ENCODE measurements at regions not wholly inside any gene's neighbourhood (a gene's known extent, or its start where the extent isn't known, plus 50 kb on each side); places are given as distances from the start of the nearest gene placed in this dataset.

GRCh38 chr10:33520223-33520622 lies 185.8 kb upstream of the NRP1 start:
- no peak for DNase-seq (ENCODE audit: low read depth)
- H3K4me3 ChIP-seq (ENCODE audit: low read depth, low read length) = no peak overlapping the region
- TF ChIP-seq CTCF (IDR thresholded peaks at IDR 0.05; ENCODE audit: low read depth, low read length, missing control alignments) = no peak
- in situ Hi-C loops (cut with HindIII; ENCODE audit: low sequenced_read_pairs) = no loop called here

GRCh38 chr10:33519130-33519860 lies 184.8 kb upstream of the NRP1 start:
- in situ Hi-C loops (cut with HindIII; ENCODE audit: low sequenced_read_pairs) = no loop called here
- H3K4me3 ChIP-seq (ENCODE audit: low read depth, low read length) = no peak overlapping the region
- DNase-seq (ENCODE audit: low read depth) = no peak
- TF ChIP-seq CTCF (IDR thresholded peaks at IDR 0.05; ENCODE audit: low read depth, low read length, missing control alignments) = no peak

GRCh38 chr10:33510206-33510605 lies 175.7 kb upstream of the NRP1 start:
- in situ Hi-C loops (cut with HindIII; ENCODE audit: low sequenced_read_pairs) = no loop called here
- no peak for DNase-seq (ENCODE audit: low read depth)
- no peak for TF ChIP-seq CTCF (IDR thresholded peaks at IDR 0.05; ENCODE audit: low read depth, low read length, missing control alignments)
- no peak overlapping the region for H3K4me3 ChIP-seq (ENCODE audit: low read depth, low read length)

- in situ Hi-C loops (cut with HindIII; ENCODE audit: low sequenced_read_pairs) = no loop called here
- H3K4me3 ChIP-seq (ENCODE audit: low read depth, low read length) = no peak overlapping the region
- no peak for TF ChIP-seq CTCF (IDR thresholded peaks at IDR 0.05; ENCODE audit: low read depth, low read length, missing control alignments)
- DNase-seq (ENCODE audit: low read depth) = peak; percentile 93
These were observed 174.9 kb upstream of the NRP1 start for GRCh38 chr10:33509231-33509831.

- no peak for DNase-seq (ENCODE audit: low read depth)
- H3K4me3 ChIP-seq (ENCODE audit: low read depth, low read length) = no peak overlapping the region
- in situ Hi-C loops (cut with HindIII; ENCODE audit: low sequenced_read_pairs) = no loop called here
- no peak for TF ChIP-seq CTCF (IDR thresholded peaks at IDR 0.05; ENCODE audit: low read depth, low read length, missing control alignments)
These were observed 173.4 kb upstream of the NRP1 start for GRCh38 chr10:33507662-33508425.

- no peak for DNase-seq (ENCODE audit: low read depth)
- in situ Hi-C loops (cut with HindIII; ENCODE audit: low sequenced_read_pairs) = no loop called here
- no peak for TF ChIP-seq CTCF (IDR thresholded peaks at IDR 0.05; ENCODE audit: low read depth, low read length, missing control alignments)
- H3K4me3 ChIP-seq (ENCODE audit: low read depth, low read length) = no peak overlapping the region
These were observed 172.6 kb upstream of the NRP1 start for GRCh38 chr10:33506838-33507661.

All from astrocyte of the cerebellum (primary cell).